H1 (cell line): ENCODE measurements at regions not wholly inside any gene's neighbourhood (a gene's known extent, or its start where the extent isn't known, plus 50 kb on each side); places are given as distances from the start of the nearest gene placed in this dataset.

Experiments
- CTCF ChIP-seq, 3 experiments: IDR thresholded peaks; 1 replicate in 2 of 3; 2 replicates in 1 of 3; pipeline versions ENCODE4 v1.5.1 to v1.6.1; 2011; ENCODE audit warnings: low read length in 3 of 3, mild to moderate bottlenecking in 3 of 3, inconsistent platforms in 2 of 3, low read depth in 1 of 3, moderate library complexity in 1 of 3; ENCODE audit not compliant: insufficient read depth in 1 of 3; ENCODE audit errors: control extremely low read depth in 1 of 3
- USF2 ChIP-seq: IDR thresholded peaks from 2 replicates; pipeline ENCODE4 v1.6.1; 2011; ENCODE audit warnings: low read length, improper control_type of control experiment

GRCh38 chr11:91023731-91024130 is 800.9 kb upstream of the CHORDC1 start:
- no peak for TF ChIP-seq CTCF (IDR thresholded peaks at IDR 0.05; ENCODE audit: control extremely low read depth in 1 of 3, insufficient read depth in 1 of 3, low read depth in 1 of 3, low read length in 3 of 3)
- TF ChIP-seq USF2: no peak
